Endothelial cell of umbilical vein (primary cell): ENCODE measurements at regions not wholly inside any gene's neighbourhood (a gene's known extent, or its start where the extent isn't known, plus 50 kb on each side); places are given as distances from the start of the nearest gene placed in this dataset.

Experiments used
- BruUV-seq: library from RNA; stranded (reverse); fragments of 400-500 nt; replicated peaks from 2 replicates; lab custom pipeline; 2021; lab: Mats Ljungman, UMichigan
- CTCF ChIA-PET: fragments of 300-600, 350-600 bp; sonication (Branson Sonifier 250); formaldehyde crosslinking; loops from one replicate; lab custom pipeline; 2021; ENCODE audit warnings: antibody characterized with exemption, inconsistent platforms; lab: Charles Lee
- POLR2A ChIA-PET: fragments of 300-600, 350-600 bp; sonication (Branson Sonifier 250); formaldehyde crosslinking; loops from one replicate; lab custom pipeline; 2021; ENCODE audit warnings: antibody characterized with exemption, inconsistent platforms; lab: Charles Lee
- DNase-seq: peaks from one replicate; pipeline ENCODE4 v3.0.0-alpha.2; 2011; ENCODE audit warnings: low read depth, low spot score
- FAIRE-seq: peaks from 2 replicates; lab custom pipeline; 2011; peaks lifted over from hg19 to GRCh38; lab: Jason Lieb, UNC
- H2AFZ ChIP-seq: 2 replicates; pipeline ENCODE4 v1.6.0; 2012; ENCODE audit warnings: low read depth, low read length, control low read depth, inconsistent platforms
- H3K27ac ChIP-seq: 2 replicates; pipeline ENCODE4 v1.5.1; 2011; ENCODE audit warnings: low read depth, mild to moderate bottlenecking, control low read depth, low read length, moderate library complexity; ENCODE audit not compliant: insufficient read depth
- H3K27me3 ChIP-seq, 2 experiments: 2 replicates each; pipeline versions ENCODE4 v1.6.0 to v1.6.1; 2011; ENCODE audit warnings: low read length in 2 of 2, mixed read lengths in 1 of 2; ENCODE audit not compliant: control insufficient read depth in 2 of 2, insufficient read depth in 2 of 2
- H3K36me3 ChIP-seq, 2 experiments: 2 replicates in 1 of 2; 3 replicates in 1 of 2; pipeline ENCODE4 v1.5.1; 2011; ENCODE audit warnings: low read length in 2 of 2, mild to moderate bottlenecking in 1 of 2, moderate library complexity in 1 of 2; ENCODE audit not compliant: control insufficient read depth in 2 of 2, insufficient read depth in 2 of 2; ENCODE audit errors: extremely low read depth in 1 of 2
- H3K4me1 ChIP-seq: 3 replicates; pipeline ENCODE4 v1.5.1; 2011; ENCODE audit warnings: mild to moderate bottlenecking, low read length; ENCODE audit not compliant: control insufficient read depth, insufficient read depth; ENCODE audit errors: extremely low read depth
- H3K4me2 ChIP-seq: 2 replicates; pipeline ENCODE4 v1.6.1; 2011; ENCODE audit warnings: low read length, control low read depth, mixed read lengths; ENCODE audit not compliant: insufficient read depth
- H3K4me3 ChIP-seq, 3 experiments: fragments of 200-600 bp in 1 of 3; sonication (generic), shearing (Covaris generic) in 1 of 3; replicated peaks in 1 of 3; 2 replicates each; pipeline ENCODE4 v1.5.1; 2011 to 2016; ENCODE audit warnings: control low read depth in 3 of 3, low read length in 3 of 3, mild to moderate bottlenecking in 2 of 3, inconsistent platforms in 1 of 3, low read depth in 1 of 3, moderate library complexity in 1 of 3; ENCODE audit not compliant: insufficient read depth in 1 of 3
- H3K79me2 ChIP-seq: 2 replicates; pipeline ENCODE4 v1.6.0; 2012; ENCODE audit warnings: low read length, inconsistent platforms; ENCODE audit not compliant: control insufficient read depth, insufficient read depth
- H3K9ac ChIP-seq: replicated peaks from 2 replicates; pipeline ENCODE3; 2011; ENCODE audit warnings: low read length, control low read depth; ENCODE audit not compliant: insufficient read depth; ENCODE audit errors: extremely low read depth
- H3K9me1 ChIP-seq: replicated peaks from 3 replicates; pipeline ENCODE4 v1.6.0; 2011; ENCODE audit warnings: mild to moderate bottlenecking, low read length; ENCODE audit not compliant: control insufficient read depth, insufficient read depth; ENCODE audit errors: extremely low read depth
- H3K9me3 ChIP-seq: replicated peaks from 2 replicates; pipeline ENCODE4 v1.5.1; 2012; ENCODE audit warnings: low read length, inconsistent platforms; ENCODE audit not compliant: control insufficient read depth, insufficient read depth
- H4K20me1 ChIP-seq: replicated peaks from 2 replicates; pipeline ENCODE3; 2011; ENCODE audit warnings: mild to moderate bottlenecking, low read length; ENCODE audit not compliant: control insufficient read depth, insufficient read depth; ENCODE audit errors: extremely low read depth
- CTCF ChIP-seq, 2 donors: IDR thresholded peaks; 1 replicate in 1 of 2; 2 replicates in 1 of 2; pipeline ENCODE4 v1.5.1; 2011; ENCODE audit warnings: low read length in 2 of 2, mild to moderate bottlenecking in 2 of 2, moderate library complexity in 2 of 2, control low read depth in 1 of 2, inconsistent platforms in 1 of 2, low read depth in 1 of 2; ENCODE audit not compliant: insufficient read depth in 1 of 2; ENCODE audit errors: extremely low read depth in 1 of 2
- EZH2 ChIP-seq: IDR thresholded peaks from 2 replicates; pipeline ENCODE4 v1.6.1; 2012; ENCODE audit warnings: borderline replicate concordance, low read depth, mild to moderate bottlenecking, moderate library complexity, low read length, inconsistent platforms; ENCODE audit not compliant: severe bottlenecking
- FOS ChIP-seq: IDR thresholded peaks from 2 replicates; pipeline ENCODE4 v1.6.1; 2011; ENCODE audit warnings: mild to moderate bottlenecking, low read length, moderate library complexity, borderline replicate concordance; ENCODE audit not compliant: insufficient read depth
- GATA2 ChIP-seq: IDR thresholded peaks from 2 replicates; pipeline ENCODE4 v1.7.0; 2011; ENCODE audit warnings: low read depth, mild to moderate bottlenecking, moderate library complexity, mixed read lengths, low read length; ENCODE audit not compliant: insufficient read length, insufficient read depth
- JUN ChIP-seq: IDR thresholded peaks from 2 replicates; pipeline ENCODE4 v1.6.1; 2011; ENCODE audit warnings: borderline replicate concordance, low read depth; ENCODE audit not compliant: insufficient read length, insufficient read depth
- MAX ChIP-seq: IDR thresholded peaks from 2 replicates; pipeline ENCODE4 v1.6.1; 2011; ENCODE audit not compliant: insufficient read depth, insufficient read length
- MYC ChIP-seq: IDR thresholded peaks from one replicate; pipeline ENCODE4 v1.6.1; 2011; ENCODE audit warnings: mild to moderate bottlenecking, low read depth, low read length
- POLR2A ChIP-seq: IDR thresholded peaks from 2 replicates; pipeline ENCODE4 v1.6.1; 2012; ENCODE audit warnings: low read depth, mild to moderate bottlenecking, control low read depth, low read length
- POLR2AphosphoS5 ChIP-seq: IDR thresholded peaks from 2 replicates; pipeline ENCODE4 v1.6.1; 2012; ENCODE audit warnings: low read depth, mild to moderate bottlenecking, control low read depth, low read length, moderate library complexity; ENCODE audit not compliant: insufficient read depth
- dilution Hi-C: fragments of 300-500 bp; cut with MboI; formaldehyde crosslinking; loops from one replicate; pipeline ENCODE4 v1.15.0; 2019; ENCODE audit warnings: low sequenced_read_pairs; ENCODE audit not compliant: extremely low pct_ligation_motif_present
- intact Hi-C: fragments of 100-400 bp; cut with micrococcal nuclease; formaldehyde crosslinking; loops from one replicate; pipeline ENCODE4 v1.10.0; 2022

GRCh38 chr4:160887668-160888067, 1276.1 kb downstream of the FSTL5 start:
- Histone ChIP-seq H3K4me2 (no peak overlapping the region), H2AFZ (no peak overlapping the region), H3K36me3 (no peaks in the 10 kb centered on the region), H3K9me3 (peaks cover 3% of the 10 kb centered on the region), H3K9me1 (no peaks in the 10 kb centered on the region), H4K20me1 (no peaks in the 10 kb centered on the region), H3K4me1 (no peaks in the 10 kb centered on the region), H3K27me3 (no peaks in the 10 kb centered on the region), H3K27ac (no peak overlapping the region), H3K79me2 (no peaks in the 10 kb centered on the region), H3K4me3 (no peak overlapping the region), H3K9ac (no peak overlapping the region)
- POLR2A ChIA-PET, result no interaction called here
- CTCF ChIA-PET, result no interaction called here
- DNase-seq (no peak), FAIRE-seq (no peak)
- TF ChIP-seq POLR2A, result no peak
- no peak for TF ChIP-seq CTCF (IDR thresholded peaks at IDR 0.05; ENCODE audit: extremely low read depth in 1 of 2, insufficient read depth in 1 of 2, low read depth in 1 of 2, low read length in 2 of 2)
- no peak for TF ChIP-seq MYC
- no peak for TF ChIP-seq FOS
- TF ChIP-seq MAX, result no peak
- TF ChIP-seq JUN, result no peak
- TF ChIP-seq GATA2, result no peak
- no peak for TF ChIP-seq EZH2
- TF ChIP-seq POLR2AphosphoS5, result no peak
- dilution Hi-C loops, result no loop called here
- intact Hi-C loops, result no loop called here
- no TSS peak for BruUV-seq
